ENCODE measurements at regions not wholly inside any gene's neighbourhood (a gene's known extent, or its start where the extent isn't known, plus 50 kb on each side); places are given as distances from the start of the nearest gene placed in this dataset.
"Not testable (repeated sequence)": the region's sequence is repeated elsewhere in the genome, so short reads cannot be mapped to it uniquely, and the experiment has no call there.

DNA sequence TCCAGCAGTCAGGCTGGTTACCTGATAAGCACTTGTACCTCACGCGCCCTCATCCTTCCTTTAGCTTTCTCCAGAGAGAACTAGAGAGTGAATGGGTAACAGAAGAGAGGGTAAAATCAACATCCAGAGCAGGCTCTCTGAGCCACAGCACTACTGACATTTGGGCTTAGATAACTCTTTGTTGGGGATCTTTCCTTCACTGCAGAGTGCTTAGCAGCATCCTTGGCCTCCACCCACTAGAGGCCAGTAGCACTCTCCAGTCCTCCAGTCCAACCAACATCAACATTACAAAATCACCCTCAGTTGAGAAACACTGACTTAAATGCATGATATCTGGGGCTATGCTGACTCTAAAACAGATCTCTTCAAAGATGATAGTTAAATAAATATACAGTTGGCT lies 220.7 kb downstream of the TACR3 start:
- DNase-seq = peak; percentile 61

DNA sequence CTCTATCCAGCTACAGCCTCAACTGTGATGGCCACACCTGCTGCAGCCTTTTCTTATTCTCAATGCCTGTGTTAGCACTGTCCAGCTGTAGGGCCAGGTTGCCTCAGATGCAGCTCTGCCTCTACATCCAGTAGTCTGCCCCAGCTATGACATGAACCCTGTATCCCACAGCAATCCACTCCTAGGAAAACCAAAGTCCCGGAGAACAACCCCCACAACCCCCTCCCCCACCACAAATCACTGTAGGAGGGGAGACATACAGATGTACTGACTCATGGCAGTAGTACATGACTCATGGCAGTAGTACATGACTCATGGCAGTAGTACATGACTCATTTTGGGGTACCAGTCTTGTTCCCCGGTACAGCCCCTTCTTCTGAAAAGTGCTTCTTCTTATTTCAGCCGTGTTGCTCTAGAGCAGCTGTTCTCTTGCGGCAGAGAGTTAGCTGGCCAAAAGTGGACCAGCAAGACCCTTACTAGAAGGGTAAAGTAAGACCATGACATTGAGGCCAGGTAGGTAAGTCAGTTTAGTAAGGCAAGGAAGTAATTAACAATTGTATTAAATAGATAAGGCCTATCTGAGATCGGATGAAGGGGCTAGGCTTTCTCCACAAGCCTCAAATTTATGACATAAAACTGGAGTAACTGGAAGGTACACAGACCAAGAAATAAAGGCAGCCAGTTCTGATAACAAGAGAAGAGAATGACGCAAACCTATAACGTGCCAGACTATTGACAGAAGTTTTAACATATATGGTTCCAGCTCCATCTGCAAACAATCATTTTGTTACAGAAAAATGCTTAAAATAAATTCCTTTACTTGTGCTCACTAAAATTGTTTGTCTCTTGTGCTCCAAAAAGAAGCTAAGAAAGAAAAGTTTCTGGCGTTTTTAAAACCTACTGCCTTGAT lies 221.4 kb downstream of the TACR3 start:
- DNase-seq = peak; percentile 89

DNA sequence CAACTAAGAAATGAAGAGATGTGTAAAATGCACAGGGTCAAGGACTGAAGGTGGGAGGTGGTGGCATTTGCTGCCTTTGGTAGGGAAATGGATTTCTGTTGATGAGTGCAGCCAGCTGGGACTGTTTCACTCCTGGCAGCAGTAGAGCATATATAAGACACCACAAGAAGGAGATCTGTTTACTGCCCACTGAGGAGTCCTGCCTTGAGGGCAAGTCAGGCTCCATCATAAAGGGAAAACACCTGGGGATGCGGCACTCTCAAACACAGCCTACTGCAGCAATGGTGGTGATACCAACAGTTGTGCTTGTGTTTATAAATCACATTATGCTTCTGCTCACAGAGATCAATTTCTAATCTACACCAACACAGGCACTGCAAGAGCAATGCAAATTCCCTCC lies 222.1 kb downstream of the TACR3 start:
- DNase-seq = peak; percentile 4

DNA sequence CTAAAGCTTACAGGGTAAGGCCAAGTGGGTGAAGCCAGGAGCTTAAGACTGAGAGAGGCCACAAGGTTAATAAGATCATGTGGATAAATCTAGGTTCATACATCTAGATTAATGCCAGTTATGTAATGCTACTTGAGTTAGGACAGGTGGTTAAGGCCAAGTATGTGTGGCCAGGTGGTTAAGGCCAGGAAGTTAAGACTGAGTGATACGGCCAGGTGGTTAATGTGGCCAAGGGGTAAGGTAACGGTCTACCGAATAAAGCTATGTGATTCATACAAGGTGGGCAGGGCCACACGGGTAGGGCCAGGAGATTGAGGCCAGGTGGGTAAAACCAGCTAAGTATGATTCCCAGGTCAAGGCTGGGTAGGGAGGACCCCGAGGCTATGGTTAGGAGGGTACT lies 223.0 kb downstream of the TACR3 start:
- no peak for DNase-seq

DNA sequence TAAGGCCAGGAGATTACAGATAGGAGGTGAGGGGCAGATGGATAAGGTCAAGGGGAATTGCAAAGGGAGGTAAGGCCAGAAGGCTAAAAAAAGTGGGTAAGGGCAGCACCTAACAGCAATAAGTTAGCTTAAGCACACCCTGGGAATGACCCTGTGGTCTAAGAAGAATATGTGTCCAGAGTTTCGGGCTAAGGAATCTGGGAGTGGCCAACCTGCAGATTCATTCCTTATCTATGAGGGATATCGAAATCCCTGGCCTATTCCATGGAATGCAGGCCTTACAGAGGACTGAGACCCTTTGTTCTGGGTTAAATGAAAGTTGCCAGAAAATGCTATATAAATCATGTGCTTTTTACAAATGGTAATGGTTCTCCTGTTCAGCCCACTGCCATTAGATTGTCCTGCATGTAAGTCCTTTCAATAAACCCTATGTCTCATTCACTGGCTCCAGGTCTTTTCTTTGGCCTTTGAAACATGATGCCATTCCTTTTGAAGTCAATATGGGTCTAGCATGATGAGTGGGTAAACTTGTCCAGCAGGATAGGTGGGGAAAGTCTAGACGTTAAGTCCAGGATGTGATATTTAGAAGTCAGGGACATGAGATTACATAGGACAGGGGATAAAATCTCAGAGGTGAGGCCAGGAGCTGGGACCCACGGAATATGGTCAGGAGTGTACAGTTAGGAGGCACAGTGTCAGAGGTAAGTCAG lies 226.2 kb downstream of the TACR3 start:
- DNase-seq = no peak

DNA sequence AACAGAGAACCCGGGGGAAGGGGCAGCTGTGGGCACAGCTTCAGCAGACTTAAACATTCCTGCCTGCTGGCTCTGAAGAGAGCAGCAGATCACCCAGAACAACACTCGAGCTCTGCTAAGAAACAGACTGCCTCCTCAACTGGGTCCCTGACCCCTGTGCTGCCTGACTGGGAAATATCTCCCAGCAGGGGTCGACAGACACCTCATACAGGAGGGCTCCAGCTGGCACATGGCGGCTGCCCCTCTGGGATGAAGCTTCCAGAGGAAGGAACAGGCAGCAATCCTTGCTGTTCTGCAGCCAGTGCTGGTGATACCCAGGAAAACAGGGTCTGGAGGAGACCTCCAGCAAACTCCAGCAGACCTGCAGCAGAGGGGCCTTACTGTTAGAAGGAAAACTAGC lies 234.5 kb downstream of the TACR3 start:
- not testable (repeated sequence) for DNase-seq

DNA sequence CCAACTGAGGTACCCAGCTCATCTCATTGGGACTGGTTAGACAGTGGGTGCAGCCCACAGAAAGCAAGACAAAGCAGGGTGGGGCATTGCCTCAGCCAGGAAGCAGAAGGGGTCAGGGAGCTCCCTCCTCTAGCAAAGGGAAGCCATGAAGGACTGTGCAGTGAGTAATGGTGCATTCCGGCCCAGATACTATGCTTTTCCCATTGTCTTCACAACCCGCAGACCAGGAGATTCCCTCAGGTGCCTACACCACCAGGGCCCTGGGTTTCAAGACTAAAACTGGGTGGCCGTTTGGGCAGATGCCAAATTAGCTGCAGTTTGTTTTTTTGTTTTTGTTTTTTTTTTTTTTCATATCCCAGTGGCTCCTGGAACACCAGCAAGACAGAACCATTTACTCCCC lies 235.3 kb downstream of the TACR3 start:
- no peak for DNase-seq

DNA sequence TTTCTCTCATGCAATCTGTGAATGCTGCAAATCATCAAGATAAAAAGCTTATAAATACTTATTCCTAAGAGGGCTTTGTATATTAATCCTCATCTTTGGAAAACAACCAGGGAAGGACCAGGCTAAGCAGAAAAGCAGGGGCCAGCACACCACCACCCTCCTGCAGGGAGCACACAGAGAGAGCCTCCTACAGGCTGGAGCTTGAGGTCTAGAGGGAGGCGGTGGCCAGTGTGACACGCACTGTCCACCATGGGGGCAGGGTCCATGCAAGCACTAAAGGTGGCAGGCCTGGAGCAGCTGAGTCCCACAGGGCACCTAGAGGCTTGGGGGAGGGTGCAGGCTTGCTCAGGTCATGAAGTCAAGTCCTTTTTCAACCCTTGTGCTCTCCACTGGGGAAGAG lies 236.9 kb downstream of the TACR3 start:
- DNase-seq = no peak

DNA sequence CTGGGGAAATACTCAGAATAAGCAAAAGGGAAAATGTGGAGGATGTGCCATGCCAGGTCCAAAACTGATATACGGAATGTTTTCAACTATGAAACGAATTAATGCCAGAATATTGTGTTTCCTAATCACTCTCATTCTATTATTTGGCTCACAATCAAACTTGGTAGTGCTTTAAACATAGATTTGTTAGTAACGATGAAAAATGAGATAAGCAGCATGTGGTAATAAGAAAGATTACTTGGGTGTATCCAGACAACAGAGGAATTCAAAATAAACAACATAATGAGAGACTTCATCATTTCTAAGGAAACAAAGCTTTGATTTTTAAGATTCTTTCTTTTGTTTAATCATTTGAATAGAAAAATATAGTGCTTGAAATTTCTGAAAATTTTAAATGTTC lies 237.3 kb downstream of the TACR3 start:
- no peak for DNase-seq

DNA sequence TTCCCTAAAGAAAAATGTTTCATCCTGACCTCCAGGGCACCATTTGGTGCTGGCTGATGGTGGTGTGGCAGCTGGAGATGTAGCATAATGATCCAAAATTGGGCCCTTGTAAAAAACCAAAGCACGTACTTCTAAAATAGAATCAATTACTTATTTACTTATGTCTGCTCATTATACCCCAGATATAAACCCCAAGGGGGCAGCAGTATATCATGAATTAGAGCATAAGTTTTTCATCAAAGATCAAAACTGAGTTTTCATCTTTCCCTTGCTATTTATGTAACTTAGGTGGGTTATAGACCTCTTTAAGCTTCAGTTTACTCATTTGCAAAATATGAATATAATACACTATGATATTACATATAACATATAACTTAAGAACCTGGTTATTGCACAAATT lies 241.1 kb downstream of the TACR3 start:
- DNase-seq = peak; percentile 18

DNA sequence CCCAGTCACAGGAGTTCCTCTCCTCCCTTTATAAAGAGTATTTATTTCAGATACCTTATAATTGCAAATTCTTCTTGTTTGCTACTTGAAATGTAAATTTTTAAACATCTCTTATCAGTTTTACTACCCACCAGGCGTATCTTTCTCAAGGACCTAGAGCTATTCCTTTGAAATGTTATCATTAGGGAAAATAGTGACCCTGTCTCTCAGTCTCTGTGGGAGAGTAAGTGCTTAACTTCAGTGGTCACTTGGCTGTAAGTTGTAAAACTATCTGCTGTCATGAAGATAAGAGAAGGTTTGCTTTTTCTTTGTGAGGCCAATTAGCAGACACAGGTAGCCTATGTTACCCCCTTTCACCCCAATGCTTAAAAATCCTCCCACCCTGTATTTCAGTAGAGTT lies 241.6 kb downstream of the TACR3 start:
- DNase-seq = no peak

DNA sequence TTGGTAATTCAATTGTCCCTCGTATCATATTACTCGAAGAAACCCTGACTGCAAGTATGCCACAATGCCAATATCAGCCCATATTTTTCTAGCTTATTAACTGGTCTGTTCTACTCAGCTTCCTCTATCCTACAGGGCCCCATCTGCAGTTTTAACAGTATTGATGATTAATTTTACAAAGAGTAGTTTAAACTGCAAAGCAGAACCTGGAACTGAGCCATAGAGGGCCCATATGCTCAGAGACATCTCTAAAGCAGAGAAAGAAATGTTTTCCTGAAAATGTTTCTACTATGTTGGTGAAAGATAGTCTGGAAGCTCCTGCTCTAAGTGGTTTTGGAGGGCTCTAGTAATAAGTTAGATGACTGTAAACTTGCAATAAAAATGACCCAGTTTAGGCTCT lies 259.4 kb upstream of the CENPE start:
- no peak for DNase-seq

DNA sequence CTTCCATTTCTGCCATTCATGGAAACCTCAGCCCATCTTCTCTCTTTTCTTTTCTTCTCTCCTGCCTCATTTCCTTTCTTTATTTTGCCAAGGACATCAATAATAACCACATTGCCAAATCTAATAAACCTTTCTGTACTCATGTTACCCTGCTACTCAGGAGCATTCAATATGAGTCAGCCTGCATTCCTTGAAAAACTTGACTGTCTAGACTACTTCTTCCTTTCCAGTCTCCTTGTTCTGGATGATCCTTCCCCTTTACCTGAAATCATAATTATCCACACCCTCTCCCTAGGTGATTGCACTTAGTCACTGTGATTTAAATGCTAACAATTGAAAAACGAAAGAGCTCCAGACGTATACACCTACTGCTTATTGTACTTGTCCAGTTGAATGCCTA lies 253.2 kb upstream of the CENPE start:
- no peak for DNase-seq

DNA sequence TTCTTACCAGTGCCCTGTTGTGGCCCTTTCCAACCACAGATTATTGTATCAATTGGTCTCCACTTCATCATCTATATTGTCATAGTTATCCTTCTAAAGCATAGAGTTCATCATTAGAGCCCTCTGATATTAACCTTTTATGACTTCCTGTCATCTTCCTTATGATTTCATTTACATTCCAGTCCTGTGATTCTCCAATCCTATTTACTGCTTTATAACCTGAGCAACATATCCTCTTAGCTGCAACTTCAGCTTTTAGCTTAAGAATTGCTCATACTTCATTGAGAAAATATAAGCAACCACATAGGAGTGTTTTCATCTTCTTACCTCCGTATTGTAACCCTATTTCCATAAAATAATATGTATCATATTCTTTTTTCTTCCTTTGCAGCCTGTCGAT lies 252.6 kb upstream of the CENPE start:
- DNase-seq = no peak

DNA sequence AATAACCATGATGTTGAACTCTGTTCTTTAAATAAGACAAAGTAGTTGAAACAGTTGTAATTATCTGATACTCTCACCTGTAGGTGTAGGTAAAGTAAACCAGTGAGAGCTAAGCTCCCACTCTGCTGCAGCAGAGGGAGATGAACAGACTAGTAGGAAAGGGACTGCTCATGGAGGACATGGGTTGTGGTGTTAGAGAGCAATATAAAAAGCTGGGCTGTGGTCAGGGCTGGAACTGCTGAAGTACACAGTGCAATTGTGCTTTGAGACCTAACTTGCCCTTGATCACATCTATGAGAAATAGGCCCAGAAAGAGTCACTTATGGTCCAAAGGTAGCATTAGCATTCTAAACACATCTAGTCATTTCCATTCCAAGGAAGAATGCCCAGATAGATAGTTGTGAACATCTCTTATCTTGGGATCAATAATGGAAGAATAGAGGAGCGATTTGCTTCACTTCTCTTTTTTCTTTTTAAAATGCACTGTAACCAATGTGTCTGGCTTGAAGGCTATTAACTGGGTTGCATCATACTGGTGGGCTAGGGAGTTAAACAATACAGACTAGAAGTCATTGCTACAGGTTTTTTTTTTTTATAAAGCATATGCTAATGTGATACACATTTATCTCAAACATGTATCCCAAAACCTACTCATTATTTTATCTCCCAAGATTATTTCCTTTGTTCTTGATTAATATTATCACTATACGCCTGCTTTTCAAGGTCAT lies 251.3 kb upstream of the CENPE start:
- DNase-seq = no peak

DNA sequence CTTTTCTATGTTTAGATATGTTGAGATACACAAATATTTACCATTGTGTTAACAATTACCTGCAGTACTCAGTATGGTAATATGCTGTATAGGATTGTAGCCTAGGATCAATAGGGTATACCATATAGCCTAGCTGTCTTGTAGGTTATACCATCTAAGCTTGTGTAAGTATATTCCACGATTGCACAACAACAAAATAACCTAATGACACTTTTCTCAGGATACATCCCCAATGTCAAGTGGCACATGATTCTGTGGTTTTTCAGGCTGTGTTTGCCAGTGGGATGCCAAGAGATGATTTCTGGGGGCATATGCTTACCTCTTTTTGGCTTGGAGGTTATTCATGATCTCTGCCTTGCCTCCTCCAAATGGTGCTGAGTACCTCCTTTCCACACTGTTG lies 247.2 kb upstream of the CENPE start:
- no peak for DNase-seq

DNA sequence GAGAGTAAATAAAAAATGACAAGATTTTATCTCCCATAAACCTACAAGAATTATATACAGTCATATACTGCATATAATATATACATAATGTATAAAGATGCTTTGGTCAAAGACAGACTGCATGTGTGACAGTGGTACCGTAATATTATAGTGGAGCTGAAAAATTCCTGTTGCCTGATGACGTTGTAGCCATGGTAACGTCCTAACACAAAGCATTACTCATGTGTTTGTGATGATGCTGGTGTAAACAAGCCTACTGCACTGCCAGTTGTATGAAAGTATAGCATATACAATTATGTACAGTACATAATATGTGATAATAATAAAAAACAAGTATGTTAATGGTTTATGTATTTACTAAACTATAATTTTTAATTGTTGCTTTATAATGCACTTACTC lies 245.2 kb upstream of the CENPE start:
- DNase-seq = no peak

DNA sequence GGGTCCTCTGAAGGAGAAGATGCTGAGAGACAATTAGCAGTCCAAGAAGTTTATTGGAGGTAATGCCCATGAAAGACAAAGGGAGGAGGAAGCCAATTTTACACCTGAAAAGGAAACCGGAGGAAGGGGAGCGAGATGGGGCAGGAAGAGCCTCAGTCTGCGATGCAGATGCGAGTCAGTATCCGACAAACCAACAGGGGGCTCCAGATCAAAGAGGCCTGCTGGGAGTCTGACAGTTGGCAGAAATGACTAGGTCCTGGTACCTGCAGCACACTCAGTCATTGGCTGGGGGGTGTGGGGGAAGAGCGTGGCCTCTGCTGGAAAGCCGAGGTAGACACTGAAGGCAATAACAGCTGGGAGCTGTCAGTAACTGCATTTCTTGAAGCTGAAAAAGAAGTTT lies 231.1 kb upstream of the CENPE start:
- DNase-seq = no peak

DNA sequence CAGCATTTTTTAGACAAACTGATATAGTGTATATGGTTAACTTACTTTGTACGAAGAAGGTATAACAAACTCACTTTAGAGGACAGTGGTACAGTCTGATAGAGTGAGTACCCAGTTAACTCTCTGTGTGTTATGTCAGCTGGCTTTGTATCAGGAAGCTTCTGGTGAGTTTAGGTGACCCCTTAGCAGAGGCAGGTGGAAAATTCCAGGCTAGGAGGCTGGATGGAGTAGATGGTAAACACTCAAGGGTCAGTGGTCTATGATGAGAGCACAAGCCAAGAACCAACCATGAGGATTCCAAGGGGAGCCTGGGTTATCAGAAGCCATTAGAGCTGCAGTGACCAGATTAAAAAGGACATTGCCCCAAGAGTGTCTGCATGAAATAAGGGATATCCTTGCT lies 227.3 kb upstream of the CENPE start:
- DNase-seq = no peak

DNA sequence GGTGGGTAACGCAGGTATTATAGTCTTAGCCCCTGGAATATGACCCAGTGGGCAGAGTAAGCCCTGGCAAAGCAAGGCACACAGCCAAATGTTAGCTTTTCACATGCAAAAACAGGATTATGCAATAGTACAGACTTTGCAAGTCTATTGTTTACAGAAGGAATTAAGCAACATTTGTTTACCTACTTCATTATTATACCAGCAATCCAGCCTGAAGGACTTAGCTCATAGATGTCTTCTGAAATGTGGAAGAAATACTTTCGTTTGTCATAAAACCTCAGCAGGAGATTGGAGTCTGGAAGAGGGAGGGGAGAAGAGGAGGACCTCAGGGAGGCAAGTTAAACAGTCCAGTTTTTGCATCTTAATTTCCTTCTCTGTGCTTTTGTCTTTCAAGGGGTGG lies 226.7 kb upstream of the CENPE start:
- no peak for DNase-seq

DNA sequence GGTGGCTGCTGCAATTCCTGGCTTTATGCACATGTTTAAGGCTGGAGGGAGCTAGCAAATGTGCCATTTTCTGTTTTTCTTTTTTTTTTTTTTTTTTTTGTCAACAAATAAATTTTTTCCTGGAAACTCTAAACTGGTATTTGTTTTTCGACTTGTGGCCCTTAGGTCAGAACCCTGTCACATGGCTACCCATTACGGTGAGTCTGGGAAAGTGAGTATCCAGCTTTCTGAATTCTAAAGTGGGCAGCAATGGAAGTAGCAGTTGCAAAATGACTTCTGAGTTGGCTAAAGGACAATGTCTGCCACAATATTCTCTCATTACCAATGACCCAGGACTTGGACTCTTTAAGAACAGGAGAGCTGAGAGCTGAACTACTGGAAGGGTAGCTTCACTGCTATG lies 225.1 kb upstream of the CENPE start:
- no peak for DNase-seq

DNA sequence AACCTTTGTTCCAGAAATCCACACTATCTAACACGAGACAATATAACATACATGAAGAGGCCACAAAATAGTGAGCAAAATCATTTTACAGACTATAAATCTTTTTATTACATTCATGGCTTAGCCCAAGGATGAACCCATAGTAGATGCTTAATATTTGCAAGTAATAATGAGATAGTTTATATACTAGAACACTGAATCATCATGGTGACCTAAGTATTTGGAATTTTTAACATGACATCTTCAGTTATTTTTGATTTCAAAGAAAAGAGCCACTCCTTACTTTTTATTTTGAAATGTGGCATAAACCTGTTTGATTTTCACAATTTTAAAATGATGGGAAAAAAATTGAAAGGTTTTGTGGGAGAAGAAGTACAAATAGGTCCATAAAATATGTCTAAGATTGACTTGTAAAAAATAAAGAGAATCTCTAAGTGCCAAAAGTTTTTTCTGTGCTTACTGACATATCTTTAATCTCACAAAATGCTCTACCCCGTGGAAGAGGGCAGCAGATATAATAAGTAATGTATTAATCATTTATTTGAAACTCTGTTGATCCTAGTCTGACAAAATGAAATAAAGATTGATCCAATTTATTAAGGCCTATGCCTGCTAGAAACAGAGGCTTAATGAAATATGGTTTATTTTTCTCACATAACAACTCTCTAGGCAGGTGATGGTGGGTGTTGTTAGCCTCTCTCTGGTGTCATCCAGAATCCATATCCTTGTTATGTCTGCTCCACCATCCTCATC lies 224.5 kb upstream of the CENPE start:
- DNase-seq = no peak

DNA sequence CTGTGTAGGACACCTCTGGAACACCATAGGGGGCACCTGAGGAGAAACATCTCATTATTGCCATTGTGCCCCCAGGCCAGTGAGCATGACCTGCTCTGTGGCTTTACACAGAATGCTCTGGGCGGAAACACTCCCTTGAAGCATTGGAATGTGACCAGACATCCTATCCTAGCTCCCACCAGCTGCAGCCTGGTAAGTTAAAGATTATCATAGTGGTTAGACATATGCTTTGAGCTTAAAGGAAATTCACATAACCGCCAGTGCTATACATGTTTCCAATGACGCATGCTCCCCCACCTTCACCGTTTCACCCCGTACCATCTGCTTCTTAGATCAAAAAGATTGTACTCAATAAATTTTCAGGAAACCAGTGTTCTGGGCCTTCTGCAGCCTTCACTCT lies 217.7 kb upstream of the CENPE start:
- DNase-seq = no peak
